ENCODE measurements at regions not wholly inside any gene's neighbourhood (a gene's known extent, or its start where the extent isn't known, plus 50 kb on each side); places are given as distances from the start of the nearest gene placed in this dataset.
"Not testable (repeated sequence)": the region's sequence is repeated elsewhere in the genome, so short reads cannot be mapped to it uniquely, and the experiment has no call there.

DNA sequence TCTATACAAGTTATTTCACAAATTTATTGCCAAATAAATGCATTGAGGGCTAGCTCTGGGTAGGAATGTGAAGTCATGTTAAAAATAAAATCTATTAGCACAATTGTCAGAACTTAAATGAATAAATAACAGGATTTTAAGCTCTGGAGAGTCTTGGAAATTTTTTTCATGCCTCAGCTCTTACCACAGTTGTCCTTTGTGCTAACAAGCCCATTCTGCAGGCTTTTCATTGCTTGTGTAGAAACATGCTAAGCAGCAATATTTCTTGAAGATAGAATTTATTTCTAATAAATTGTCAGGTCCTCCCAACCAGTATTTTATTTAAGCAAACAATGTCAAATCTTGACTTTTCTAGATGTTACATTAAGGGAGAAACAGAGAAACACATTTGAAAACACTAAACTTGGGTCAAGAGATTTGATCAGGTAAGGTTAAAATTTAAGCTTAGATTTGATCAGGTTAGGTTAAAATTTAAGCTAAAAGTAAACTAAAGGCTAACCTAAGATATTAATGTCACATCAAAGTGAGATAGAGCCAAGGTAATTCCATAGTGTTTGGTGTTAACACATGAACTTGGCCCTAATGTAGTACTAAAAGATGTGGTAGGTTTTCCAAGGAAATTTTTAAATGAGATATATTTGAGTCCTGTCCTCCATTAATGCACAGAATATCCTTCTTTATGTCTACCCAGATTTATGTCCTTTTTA lies 179.1 kb upstream of the IL1RAPL1 start:
- peak overlapping the region in 2 of 3 donors; percentile 27 to 51 for H3K27ac ChIP-seq
- peak; percentile 70 to 88 (median 80) for ATAC-seq
- no peaks in the 10 kb centered on the region for H3K36me3 ChIP-seq
- peaks cover 0 to 13% (median 3%) of the 10 kb centered on the region in 4 donors for H3K4me1 ChIP-seq
- no peak for DNase-seq
- intact Hi-C loops (cut with DNase I): no loop called here
- H3K4me3 ChIP-seq: no peak overlapping the region
- H3K9me3 ChIP-seq: no peaks in the 10 kb centered on the region
- TF ChIP-seq POLR2A (IDR thresholded peaks at IDR 0.05) (no peak), CTCF (IDR thresholded peaks at IDR 0.05) (no peak)
- no peaks in the 10 kb centered on the region for H3K27me3 ChIP-seq

DNA sequence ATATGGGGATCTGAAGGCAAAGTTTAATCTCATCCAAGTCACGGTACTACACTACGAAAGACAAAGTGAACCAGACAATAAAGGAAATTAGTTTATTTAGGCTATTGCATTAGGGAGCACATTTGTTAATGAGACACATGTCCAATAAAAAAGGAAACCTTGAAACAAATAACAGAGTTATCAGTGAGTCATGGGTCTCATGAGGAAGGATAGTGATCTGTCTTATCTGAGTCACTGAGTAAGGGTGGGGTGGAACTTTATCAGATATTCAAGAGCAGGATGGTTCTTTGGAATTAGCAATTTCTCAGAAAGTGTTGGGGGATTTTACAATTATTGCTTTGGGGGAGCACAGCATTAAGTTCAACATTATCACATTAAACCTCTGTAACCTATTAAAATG lies 188.9 kb upstream of the IL1RAPL1 start:
- TF ChIP-seq POLR2A (IDR thresholded peaks at IDR 0.05) (no peak), CTCF (IDR thresholded peaks at IDR 0.05) (no peak)
- DNase-seq: no peak
- H3K27ac ChIP-seq: no peak overlapping the region
- H3K4me3 ChIP-seq: no peak overlapping the region
- 75% methylated on average over 2 of the region's 2 CpGs for WGBS (ENCODE audit: insufficient coverage, low coverage, low lambda C conversion rate, missing lambda C conversion rate)
- H3K27me3 ChIP-seq: no peaks in the 10 kb centered on the region
- no peaks in the 10 kb centered on the region for H3K36me3 ChIP-seq
- intact Hi-C loops (cut with DNase I): no loop called here
- H3K9me3 ChIP-seq: no peaks in the 10 kb centered on the region
- ATAC-seq: no peak
- no peaks in the 10 kb centered on the region for H3K4me1 ChIP-seq

DNA sequence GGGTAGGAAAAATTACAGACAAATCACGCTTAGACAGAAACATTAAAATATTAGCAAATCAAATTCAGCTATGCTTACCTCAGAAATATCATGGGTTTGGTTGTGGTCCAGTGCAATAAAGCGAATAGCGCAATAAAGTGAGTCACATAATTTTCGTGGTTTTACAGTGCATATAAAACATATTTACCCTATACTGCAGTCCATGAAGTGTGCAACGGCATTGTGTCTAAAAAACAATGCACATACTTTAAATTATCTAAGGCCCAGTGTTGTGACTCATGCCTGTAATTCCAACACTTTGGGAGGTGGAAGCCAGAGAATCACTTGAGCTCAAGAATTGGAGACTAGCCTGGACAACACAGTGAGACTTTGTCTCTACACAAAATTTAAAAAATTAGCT lies 195.7 kb upstream of the IL1RAPL1 start:
- no peak for TF ChIP-seq CTCF (IDR thresholded peaks at IDR 0.05)
- TF ChIP-seq POLR2A (IDR thresholded peaks at IDR 0.05): no peak
- Histone ChIP-seq H3K4me3 (no peak overlapping the region), H3K27me3 (no peaks in the 10 kb centered on the region), H3K36me3 (no peaks in the 10 kb centered on the region), H3K27ac (no peak overlapping the region), H3K9me3 (no peaks in the 10 kb centered on the region), H3K4me1 (no peaks in the 10 kb centered on the region)
- WGBS (ENCODE audit: insufficient coverage, low coverage, low lambda C conversion rate, missing lambda C conversion rate): 71% methylated on average over 5 of the region's 5 CpGs
- no peak for DNase-seq
- ATAC-seq: no peak
- intact Hi-C loops (cut with DNase I): no loop called here

DNA sequence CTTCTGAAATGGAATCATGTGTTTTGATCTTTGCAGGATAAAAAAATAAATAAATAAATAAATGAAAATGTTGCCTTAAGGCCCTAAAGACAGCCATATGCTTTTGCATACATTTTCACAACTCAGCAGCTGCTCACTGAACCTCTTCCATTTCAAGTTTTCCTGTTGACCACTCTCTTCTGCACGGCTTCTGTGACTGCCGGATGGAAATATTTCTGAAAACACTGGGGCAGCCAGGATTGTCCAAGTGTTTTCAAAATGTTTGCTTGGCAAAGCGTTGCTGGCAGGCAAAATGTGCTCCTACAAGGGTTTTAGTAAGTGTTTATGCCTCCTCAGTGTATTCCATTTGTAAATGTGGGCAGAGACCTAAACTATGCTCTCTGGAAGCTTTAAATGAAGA lies 208.1 kb upstream of the IL1RAPL1 start:
- Histone ChIP-seq H3K4me1 (no peaks in the 10 kb centered on the region), H3K27ac (no peak overlapping the region), H3K36me3 (no peaks in the 10 kb centered on the region), H3K27me3 (peaks cover 0 to 3% of the 10 kb centered on the region in 2 donors), H3K4me3 (no peak overlapping the region), H3K9me3 (no peaks in the 10 kb centered on the region)
- DNase-seq: no peak
- no peak for ATAC-seq
- TF ChIP-seq POLR2A (IDR thresholded peaks at IDR 0.05) (no peak), CTCF (IDR thresholded peaks at IDR 0.05) (no peak)
- 57% methylated on average over 3 of the region's 3 CpGs for WGBS (ENCODE audit: insufficient coverage, low coverage, low lambda C conversion rate, missing lambda C conversion rate)
- intact Hi-C loops (cut with DNase I): no loop called here

DNA sequence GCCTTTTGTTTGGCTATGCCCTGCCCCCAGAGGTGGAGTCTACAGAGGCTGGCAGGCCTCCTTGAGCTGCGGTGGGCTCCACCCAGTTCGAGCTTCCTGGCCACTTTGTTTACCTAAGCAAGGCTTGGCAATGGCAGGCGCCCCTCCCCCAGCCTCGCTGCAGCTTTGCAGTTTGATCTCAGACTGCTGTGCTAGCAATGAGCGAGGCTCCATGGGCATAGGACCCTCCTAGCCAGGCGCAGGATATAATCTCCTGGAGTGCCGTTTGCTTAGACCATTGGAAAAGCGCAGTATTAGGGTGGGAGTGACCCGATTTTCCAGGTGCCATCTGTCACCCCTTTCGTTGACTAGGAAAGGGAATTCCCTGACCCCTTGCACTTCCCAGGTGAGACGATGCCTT lies 219.6 kb upstream of the IL1RAPL1 start:
- ATAC-seq; H3K36me3 ChIP-seq; intact Hi-C loops (cut with DNase I); H3K27me3 ChIP-seq; H3K4me3 ChIP-seq; H3K9me3 ChIP-seq; H3K4me1 ChIP-seq; H3K27ac ChIP-seq: not testable (repeated sequence)
- DNase-seq: peak in 1 of 3 donors; percentile 28
- WGBS (ENCODE audit: insufficient coverage, low coverage, low lambda C conversion rate, missing lambda C conversion rate): no CpG with 5 or more reads among the region's 11 CpGs
